HUDEP-2 (cell line): ENCODE measurements at regions not wholly inside any gene's neighbourhood (a gene's known extent, or its start where the extent isn't known, plus 50 kb on each side); places are given as distances from the start of the nearest gene placed in this dataset.
"Not testable (repeated sequence)": the region's sequence is repeated elsewhere in the genome, so short reads cannot be mapped to it uniquely, and the experiment has no call there.

Experiments used
- DNase-seq, 76 experiments: peaks; one replicate each; lab custom pipeline; 2025; ENCODE audit not compliant: unreplicated experiment in 76 of 76; lab: John Stamatoyannopoulos, UW

- DNase-seq: no peak
These were observed 1023.4 kb upstream of the KLHL29 start for GRCh38 chr2:22361571-22361970.

- DNase-seq: no peak
These were observed 1009.9 kb upstream of the KLHL29 start for GRCh38 chr2:22375096-22375495.

GRCh38 chr2:22377268-22377667 lies 1007.7 kb upstream of the KLHL29 start:
- DNase-seq: no peak

GRCh38 chr2:22382479-22383169 lies 1002.4 kb upstream of the KLHL29 start:
- no peak for DNase-seq

GRCh38 chr2:22397847-22398246 lies 987.1 kb upstream of the KLHL29 start:
- no peak for DNase-seq

- no peak for DNase-seq
These were observed 981.2 kb upstream of the KLHL29 start for GRCh38 chr2:22403748-22404147.

GRCh38 chr2:22406625-22407024 lies 978.4 kb upstream of the KLHL29 start:
- no peak for DNase-seq

- no peak for DNase-seq
These were observed 964.9 kb upstream of the KLHL29 start for GRCh38 chr2:22420076-22420475.

- no peak for DNase-seq
These were observed 942.9 kb upstream of the KLHL29 start for GRCh38 chr2:22442051-22442450.

GRCh38 chr2:22444281-22444680 lies 940.7 kb upstream of the KLHL29 start:
- DNase-seq: no peak

GRCh38 chr2:22449696-22450095 lies 935.3 kb upstream of the KLHL29 start:
- no peak for DNase-seq

- no peak for DNase-seq
These were observed 934.1 kb upstream of the KLHL29 start for GRCh38 chr2:22450831-22451230.

GRCh38 chr2:22454826-22455485 lies 930.0 kb upstream of the KLHL29 start:
- no peak for DNase-seq

- DNase-seq: no peak
These were observed 926.5 kb upstream of the KLHL29 start for GRCh38 chr2:22458440-22458839.

- not testable (repeated sequence) for DNase-seq
These were observed 909.9 kb upstream of the KLHL29 start for GRCh38 chr2:22475103-22475502.

- DNase-seq: no peak
These were observed 906.6 kb upstream of the KLHL29 start for GRCh38 chr2:22478329-22478728.

GRCh38 chr2:22481486-22482259 lies 903.3 kb upstream of the KLHL29 start:
- DNase-seq: no peak

GRCh38 chr2:22483036-22483435 lies 901.9 kb upstream of the KLHL29 start:
- DNase-seq: no peak

GRCh38 chr2:22485486-22485885 lies 899.5 kb upstream of the KLHL29 start:
- DNase-seq: no peak

- no peak for DNase-seq
These were observed 898.6 kb upstream of the KLHL29 start for GRCh38 chr2:22486343-22486742.

- no peak for DNase-seq
These were observed 897.9 kb upstream of the KLHL29 start for GRCh38 chr2:22487036-22487435.

- no peak for DNase-seq
These were observed 897.4 kb upstream of the KLHL29 start for GRCh38 chr2:22487541-22487940.
